HG03064 (cell line): ENCODE measurements at regions not wholly inside any gene's neighbourhood (a gene's known extent, or its start where the extent isn't known, plus 50 kb on each side); places are given as distances from the start of the nearest gene placed in this dataset.

Experiments
- ATAC-seq: cut with Tn5 transposase; IDR thresholded peaks from one replicate; pipeline ENCODE4 v1.9.1; 2021; ENCODE audit warnings: low read depth; ENCODE audit not compliant: unreplicated experiment

DNA sequence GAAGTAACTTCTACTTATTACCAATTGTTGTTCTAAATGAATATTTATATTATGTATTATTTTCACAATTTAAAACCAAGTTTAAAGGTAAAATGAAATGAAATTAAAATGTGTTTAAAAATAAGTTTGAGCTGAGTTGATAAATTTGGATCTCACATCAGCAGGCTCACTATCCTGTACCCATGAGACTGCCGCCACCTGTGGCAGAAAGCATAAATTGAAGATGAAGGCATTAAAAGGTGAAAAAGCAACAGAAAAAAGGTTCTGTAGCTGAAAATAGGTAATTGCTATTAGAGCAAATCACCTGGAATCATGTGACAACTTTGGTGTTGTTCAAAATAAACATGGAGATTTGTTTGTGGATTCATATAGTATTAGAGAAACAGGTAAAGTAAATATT lies 133.0 kb upstream of the CADM2 start:
- ATAC-seq: no peak

DNA sequence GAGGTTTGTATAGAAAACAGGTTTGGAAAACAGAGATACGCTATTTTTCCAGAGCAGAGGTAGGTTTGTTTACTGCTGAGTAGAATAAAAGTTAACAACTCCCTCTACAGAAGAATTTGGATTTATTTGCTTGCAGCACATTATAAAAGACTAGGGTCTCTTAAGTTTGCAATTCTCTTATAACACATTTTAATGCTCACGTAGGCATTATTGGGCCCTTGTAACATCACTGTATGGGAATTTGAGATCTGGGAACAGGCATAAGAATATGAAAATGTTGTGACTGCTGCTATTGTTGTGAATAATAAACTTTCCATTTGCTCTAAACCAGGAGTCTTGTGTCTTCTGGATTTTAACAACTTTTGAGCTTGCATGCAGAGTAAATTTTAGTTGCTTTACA lies 128.3 kb upstream of the CADM2 start:
- ATAC-seq: no peak

DNA sequence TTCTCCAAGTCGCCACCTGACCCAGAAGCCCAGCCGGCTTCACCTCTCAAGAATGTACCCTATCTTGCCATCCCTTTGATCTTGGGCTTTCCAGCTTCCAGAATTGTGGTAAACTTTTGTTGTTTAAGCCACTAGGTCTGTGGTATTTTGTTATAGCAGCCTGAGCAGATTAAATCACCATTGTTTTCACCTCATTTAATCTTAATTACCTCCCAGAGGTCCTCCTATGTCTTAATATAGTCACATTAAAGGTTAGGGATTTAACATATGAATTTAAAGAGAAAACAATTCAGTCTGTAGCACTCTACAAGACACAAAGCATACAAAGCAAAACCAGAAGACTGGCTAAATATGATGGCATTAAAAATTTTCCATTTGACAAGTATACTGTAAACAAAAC lies 123.4 kb upstream of the CADM2 start:
- ATAC-seq: no peak

DNA sequence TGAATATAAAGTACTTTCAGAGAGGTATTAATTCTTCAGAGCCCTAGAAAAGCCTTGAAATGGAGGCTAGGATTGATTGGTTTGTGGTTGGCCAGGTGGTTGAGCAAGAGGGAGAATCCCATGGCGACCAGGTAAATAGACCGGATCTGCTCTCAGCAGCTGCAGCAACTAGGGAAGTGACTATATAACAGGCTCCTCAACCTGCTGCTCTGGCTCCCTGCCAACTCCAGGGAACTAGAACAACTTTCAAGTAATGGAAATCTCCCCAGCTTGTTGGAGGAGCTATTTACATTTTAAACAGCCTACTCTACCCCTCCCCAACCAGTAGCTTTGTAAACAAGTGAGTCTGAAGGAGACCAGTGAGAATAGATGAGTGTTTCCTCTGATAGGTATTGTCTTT lies 121.8 kb upstream of the CADM2 start:
- ATAC-seq: no peak

DNA sequence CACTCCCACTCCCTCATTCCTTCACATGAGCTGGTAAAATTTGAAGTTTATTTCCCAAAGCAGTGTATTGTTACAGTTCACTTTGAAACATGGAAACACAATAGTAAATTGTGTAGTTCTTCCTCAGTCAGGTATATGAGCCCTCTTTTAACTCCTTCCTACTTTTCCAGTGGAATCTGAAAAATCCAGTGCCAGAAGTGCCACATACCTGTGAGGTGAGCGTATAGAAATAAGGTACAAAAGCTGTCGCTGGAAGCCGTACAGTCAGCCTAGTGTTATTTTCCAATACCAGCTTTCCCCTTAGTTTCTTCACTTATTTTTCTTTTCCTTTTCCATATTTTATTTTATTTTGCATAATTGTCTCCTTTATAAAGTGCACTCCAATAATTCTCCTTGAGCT lies 81.7 kb upstream of the CADM2 start:
- ATAC-seq: no peak

DNA sequence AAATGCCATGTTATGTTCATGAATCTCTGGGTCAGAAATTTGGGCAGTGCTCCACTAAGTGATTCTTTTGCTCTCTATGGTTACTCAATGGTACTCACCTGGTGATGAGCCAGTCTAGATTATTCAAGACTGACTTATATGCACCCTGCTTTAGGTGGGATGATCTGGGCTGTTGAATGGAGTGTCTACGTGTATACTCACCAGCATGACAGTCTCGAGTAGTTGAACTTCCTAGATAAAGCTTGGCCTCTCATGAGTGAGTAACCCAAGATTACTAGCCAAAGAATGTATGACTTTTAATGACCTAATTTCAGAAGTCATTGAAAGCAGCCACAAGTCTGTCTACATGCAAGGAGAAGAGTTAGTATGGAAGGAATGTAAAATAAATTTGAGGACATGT lies 77.5 kb upstream of the CADM2 start:
- no peak for ATAC-seq

DNA sequence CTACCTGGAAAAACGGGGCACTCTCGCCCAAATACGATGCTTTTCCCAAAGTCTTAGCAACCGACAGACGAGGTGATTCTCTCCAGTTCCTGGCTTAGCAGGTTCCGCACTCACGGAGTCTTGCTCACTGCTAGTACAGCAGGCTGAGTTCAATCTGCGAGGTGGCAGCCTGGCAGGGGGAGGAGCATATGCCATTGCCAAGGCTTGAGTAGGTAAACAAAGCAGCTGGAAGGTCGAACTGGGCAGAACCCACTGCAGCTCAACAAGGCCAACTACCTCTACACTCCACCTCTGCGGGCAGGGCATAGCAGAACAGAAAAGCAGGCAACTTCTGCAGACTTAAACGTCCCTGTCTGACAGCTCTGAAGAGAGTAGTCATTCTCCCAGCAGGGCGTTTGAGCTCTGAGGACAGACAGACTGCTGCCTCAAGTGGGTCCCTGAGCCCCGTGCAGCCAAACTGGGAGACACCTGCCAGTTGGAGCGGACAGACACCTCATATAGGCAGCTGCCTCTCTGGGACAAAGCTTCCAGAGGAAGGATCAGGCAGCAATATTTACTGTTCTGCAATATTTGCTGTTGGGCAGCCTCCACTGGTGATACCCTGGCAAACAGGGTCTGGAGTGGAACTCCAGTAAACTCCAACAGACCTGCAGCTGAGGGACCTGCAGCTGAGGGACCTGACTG lies 73.4 kb upstream of the CADM2 start:
- no peak for ATAC-seq

DNA sequence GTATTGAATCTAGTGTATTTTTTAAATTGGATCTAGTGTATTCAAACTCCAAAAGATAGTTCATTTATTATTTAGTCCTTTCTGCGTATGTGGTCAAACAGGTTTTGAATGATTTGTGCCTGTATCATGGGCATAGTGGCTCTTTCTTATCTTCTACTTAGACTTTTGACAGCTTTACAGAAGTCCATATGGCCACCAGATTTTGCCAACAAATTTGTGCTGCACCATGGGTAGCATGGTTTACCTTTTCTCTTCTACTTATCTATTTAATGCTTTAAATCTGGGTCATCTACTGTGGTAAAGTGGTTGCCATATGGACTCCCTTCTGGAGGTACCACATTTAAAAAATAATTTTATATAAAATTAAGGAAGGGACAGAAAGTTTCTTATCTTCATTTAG lies 66.9 kb upstream of the CADM2 start:
- no peak for ATAC-seq

DNA sequence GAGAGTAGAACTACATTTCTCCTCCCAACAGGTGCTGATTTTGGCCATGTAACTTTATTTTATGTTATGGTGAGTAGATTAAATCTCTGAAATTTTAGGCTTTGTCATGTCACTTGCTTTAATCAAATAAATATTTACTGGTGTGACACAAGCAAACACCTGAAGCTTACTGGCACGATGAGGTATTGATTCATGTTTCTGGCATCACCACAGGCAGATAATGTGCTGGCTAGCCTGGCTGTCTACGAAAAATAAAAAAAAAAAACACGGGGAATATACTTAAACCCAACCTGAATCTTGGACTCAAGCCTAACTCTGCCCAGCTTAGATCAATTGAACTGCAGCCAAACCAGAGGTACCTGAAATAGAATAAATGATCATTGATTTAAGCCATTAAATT lies 65.6 kb upstream of the CADM2 start:
- ATAC-seq: no peak

DNA sequence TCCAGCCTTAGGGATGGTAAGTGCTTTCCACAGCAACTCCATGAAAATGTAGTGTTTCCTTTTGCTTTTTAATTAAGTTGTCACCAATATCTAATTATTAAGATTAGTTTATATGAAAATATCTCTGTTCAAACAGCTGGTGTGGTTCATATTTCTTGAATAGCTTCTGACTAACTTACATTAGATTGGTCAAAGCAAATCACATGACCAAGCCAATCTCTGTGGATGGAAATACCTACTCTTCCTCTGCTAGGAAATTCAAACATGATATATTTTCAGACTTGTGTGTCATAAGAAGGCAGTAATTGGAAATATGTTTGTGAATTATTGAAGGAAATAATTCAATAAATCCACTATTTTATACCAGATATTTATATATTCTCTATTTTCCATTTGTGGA lies 54.6 kb upstream of the CADM2 start:
- ATAC-seq: no peak

DNA sequence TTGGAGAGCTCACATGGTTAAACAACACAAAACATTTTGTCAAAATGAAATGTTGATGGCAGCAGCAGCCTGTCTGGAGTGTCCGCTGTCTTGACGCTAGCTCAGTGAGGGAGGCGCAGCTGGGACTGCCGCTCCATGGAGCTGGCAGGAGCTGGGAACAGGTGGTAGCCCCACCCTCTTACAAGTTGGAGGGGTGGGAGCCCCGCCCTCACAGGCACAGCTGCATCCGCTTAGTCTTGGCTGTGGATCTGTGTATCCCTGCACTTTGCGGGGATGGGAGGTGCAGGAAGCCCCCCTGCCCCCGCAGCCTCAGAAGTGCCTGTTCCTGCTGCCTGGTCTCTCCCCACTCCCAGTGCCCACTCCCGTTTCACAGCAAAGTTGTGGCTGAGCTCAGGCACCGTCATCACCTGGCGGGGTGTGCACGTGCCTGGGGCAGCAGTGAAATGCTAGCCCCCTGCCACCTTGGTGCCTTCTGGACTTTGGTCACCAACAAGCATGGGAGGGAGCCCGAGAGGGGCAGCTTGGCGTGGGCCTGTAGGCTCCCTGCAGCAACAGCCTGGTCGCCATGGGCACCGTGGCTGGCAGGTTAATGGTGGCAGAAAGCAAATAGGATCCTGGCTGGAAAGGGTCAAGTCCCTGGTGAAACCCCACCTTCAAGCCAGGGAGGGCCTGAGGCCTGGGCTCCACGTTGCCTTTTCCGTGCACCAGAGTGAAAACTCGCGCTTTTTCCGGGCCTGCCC lies 53.8 kb upstream of the CADM2 start:
- ATAC-seq: no peak

DNA sequence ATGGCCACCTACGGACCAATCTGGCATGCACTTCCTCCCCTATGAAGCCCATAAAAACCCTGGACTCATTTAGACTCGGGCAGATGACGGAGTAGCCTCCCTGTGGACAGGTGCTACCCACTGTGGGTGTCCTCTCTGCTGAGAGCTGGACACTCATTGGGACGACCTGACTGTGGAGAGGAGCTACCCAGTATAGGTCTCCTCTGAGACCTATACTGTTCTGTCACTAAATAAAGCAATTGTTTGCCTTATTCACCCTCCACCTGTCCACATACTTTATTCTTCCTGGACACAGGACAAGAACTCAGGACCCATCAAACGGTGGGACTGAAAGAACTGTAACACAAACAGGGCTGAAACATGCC lies 53.3 kb upstream of the CADM2 start:
- ATAC-seq: no peak

DNA sequence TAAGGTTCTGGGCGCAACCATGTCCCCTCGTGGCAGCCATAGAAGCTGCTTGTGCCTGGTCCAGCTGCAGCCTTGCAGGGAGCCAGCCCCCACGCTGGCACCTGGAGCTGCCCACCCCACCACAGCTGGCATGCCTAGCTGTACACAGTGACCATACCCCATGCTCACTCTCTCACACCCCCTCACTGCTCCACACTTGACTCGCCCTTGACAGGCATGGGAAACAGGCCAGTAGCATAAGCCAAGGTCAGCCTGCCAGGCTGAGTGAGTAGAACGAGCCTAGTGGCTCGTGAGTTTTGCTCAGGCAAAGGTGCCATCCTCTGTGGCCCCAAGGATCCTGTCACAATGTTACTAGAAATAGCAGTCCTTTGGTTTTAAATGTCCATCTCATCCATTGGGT lies 52.7 kb upstream of the CADM2 start:
- no peak for ATAC-seq
